ENCODE measurements at regions not wholly inside any gene's neighbourhood (a gene's known extent, or its start where the extent isn't known, plus 50 kb on each side); places are given as distances from the start of the nearest gene placed in this dataset.

DNA sequence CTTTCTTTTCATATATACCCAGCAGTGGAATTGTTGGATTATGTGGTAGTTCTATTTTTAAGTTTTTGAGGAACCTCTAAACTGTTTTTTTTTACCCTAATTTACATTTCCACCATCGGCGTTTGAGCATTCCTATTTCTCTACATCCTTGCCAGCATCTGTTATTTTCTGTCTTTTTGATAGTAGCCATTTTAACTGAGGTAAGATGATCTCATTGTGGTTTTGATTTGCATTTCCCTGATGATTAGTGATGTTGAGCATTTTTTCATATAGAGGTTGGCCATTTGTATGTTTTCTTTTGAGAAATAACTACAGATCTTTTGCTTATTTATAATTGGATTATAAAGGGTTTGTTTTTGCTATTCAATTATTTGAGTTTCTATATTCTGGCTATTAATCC lies 71.7 kb upstream of the TNC start:
- TF ChIP-seq, protein P1, sequence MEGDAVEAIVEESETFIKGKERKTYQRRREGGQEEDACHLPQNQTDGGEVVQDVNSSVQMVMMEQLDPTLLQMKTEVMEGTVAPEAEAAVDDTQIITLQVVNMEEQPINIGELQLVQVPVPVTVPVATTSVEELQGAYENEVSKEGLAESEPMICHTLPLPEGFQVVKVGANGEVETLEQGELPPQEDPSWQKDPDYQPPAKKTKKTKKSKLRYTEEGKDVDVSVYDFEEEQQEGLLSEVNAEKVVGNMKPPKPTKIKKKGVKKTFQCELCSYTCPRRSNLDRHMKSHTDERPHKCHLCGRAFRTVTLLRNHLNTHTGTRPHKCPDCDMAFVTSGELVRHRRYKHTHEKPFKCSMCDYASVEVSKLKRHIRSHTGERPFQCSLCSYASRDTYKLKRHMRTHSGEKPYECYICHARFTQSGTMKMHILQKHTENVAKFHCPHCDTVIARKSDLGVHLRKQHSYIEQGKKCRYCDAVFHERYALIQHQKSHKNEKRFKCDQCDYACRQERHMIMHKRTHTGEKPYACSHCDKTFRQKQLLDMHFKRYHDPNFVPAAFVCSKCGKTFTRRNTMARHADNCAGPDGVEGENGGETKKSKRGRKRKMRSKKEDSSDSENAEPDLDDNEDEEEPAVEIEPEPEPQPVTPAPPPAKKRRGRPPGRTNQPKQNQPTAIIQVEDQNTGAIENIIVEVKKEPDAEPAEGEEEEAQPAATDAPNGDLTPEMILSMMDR (IDR thresholded peaks at IDR 0.05): no peak
- TF ChIP-seq POLR2A (IDR thresholded peaks at IDR 0.05): no peak

Data from tibial nerve (tissue), 3 donors.